ENCODE measurements at regions not wholly inside any gene's neighbourhood (a gene's known extent, or its start where the extent isn't known, plus 50 kb on each side); places are given as distances from the start of the nearest gene placed in this dataset.
A peak's percentile ranks its signal among the peaks of the same experiment; 100 is the strongest.

- TF ChIP-seq CTCF (IDR thresholded peaks at IDR 0.05; ENCODE audit: insufficient read depth, low read depth, low read length), result no peak
- DNase-seq (ENCODE audit: low read depth), result no peak
- H3K4me3 ChIP-seq (ENCODE audit: low read depth, low read length), result no peak overlapping the region
Observed at GRCh38 chr16:65222049-65222448, 100.2 kb upstream of the CDH11 start.

GRCh38 chr16:65219786-65220185, 97.9 kb upstream of the CDH11 start:
- TF ChIP-seq CTCF (IDR thresholded peaks at IDR 0.05; ENCODE audit: insufficient read depth, low read depth, low read length), result no peak
- no peak for DNase-seq (ENCODE audit: low read depth)
- no peak overlapping the region for H3K4me3 ChIP-seq (ENCODE audit: low read depth, low read length)

GRCh38 chr16:65218348-65218747, 96.5 kb upstream of the CDH11 start:
- no peak overlapping the region for H3K4me3 ChIP-seq (ENCODE audit: low read depth, low read length)
- TF ChIP-seq CTCF (IDR thresholded peaks at IDR 0.05; ENCODE audit: insufficient read depth, low read depth, low read length), result no peak
- no peak for DNase-seq (ENCODE audit: low read depth)

GRCh38 chr16:65213866-65214595, 92.2 kb upstream of the CDH11 start:
- DNase-seq (ENCODE audit: low read depth), result peak; percentile 37

GRCh38 chr16:65212791-65213190, 90.9 kb upstream of the CDH11 start:
- no peak overlapping the region for H3K4me3 ChIP-seq (ENCODE audit: low read depth, low read length)
- no peak for TF ChIP-seq CTCF (IDR thresholded peaks at IDR 0.05; ENCODE audit: insufficient read depth, low read depth, low read length)
- DNase-seq (ENCODE audit: low read depth), result no peak

More at GRCh38 chr16:65213866-65214595, 92.2 kb upstream of the CDH11 start:
- TF ChIP-seq CTCF (IDR thresholded peaks at IDR 0.05; ENCODE audit: insufficient read depth, low read depth, low read length), result no peak
- no peak overlapping the region for H3K4me3 ChIP-seq (ENCODE audit: low read depth, low read length)

GRCh38 chr16:65212240-65212639, 90.4 kb upstream of the CDH11 start:
- TF ChIP-seq CTCF (IDR thresholded peaks at IDR 0.05; ENCODE audit: insufficient read depth, low read depth, low read length), result no peak
- no peak for DNase-seq (ENCODE audit: low read depth)
- H3K4me3 ChIP-seq (ENCODE audit: low read depth, low read length), result no peak overlapping the region

GRCh38 chr16:65202461-65202860, 80.6 kb upstream of the CDH11 start:
- no peak for TF ChIP-seq CTCF (IDR thresholded peaks at IDR 0.05; ENCODE audit: insufficient read depth, low read depth, low read length)
- DNase-seq (ENCODE audit: low read depth), result peak; percentile 55
- no peak overlapping the region for H3K4me3 ChIP-seq (ENCODE audit: low read depth, low read length)

Measured in fibroblast of villous mesenchyme (primary cell).